Body of pancreas (tissue), 4 donors: ENCODE measurements at regions not wholly inside any gene's neighbourhood (a gene's known extent, or its start where the extent isn't known, plus 50 kb on each side); places are given as distances from the start of the nearest gene placed in this dataset.
A peak's percentile ranks its signal among the peaks of the same experiment; 100 is the strongest.

Experiments
- ATAC-seq: fragments of 150-250 bp; one replicate; pipeline ENCODE4 v1.9.1; 2016
- DNase-seq, 4 donors: peaks; one replicate each; pipeline ENCODE4 v3.0.0-alpha.2; 2019
- H3K27ac ChIP-seq, 4 donors: fragments of 200-600 bp; sonication (generic); 1 replicate in 3 of 4; 2 replicates in 1 of 4; pipeline versions ENCODE4 v1.5.1 to v1.6.1; 2016 to 2019; ENCODE audit warnings: mild to moderate bottlenecking in 1 of 4, mixed read lengths in 1 of 4, moderate library complexity in 1 of 4
- H3K27me3 ChIP-seq, 2 donors: fragments of 200-600 bp; sonication (generic); one replicate each; pipeline ENCODE4 v1.6.0; 2016; ENCODE audit warnings: mild to moderate bottlenecking in 1 of 2
- H3K36me3 ChIP-seq, 2 donors: fragments of 200-600 bp; sonication (generic); replicated peaks in 1 of 2; 2 replicates each; pipeline ENCODE4 v1.5.1; 2016; ENCODE audit warnings: low read depth in 2 of 2; ENCODE audit not compliant: insufficient read depth in 1 of 2
- H3K4me1 ChIP-seq: fragments of 200-600 bp; sonication (generic); one replicate; pipeline ENCODE4 v1.6.0; 2016
- H3K4me3 ChIP-seq, 2 donors: fragments of 200-600 bp; sonication (generic); 1 replicate in 1 of 2; 2 replicates in 1 of 2; pipeline ENCODE4 v1.5.1; 2016 to 2019
- H3K9me3 ChIP-seq, 3 donors: fragments of 200-600 bp; sonication (generic); 1 replicate in 2 of 3; 2 replicates in 1 of 3; pipeline ENCODE4 v1.5.1; 2016
- POLR2A ChIP-seq, 3 donors: fragments of 450-650 bp; IDR thresholded peaks; one replicate each; pipeline ENCODE4 v1.6.1; 2016; ENCODE audit warnings: antibody characterized with exemption in 3 of 3, mild to moderate bottlenecking in 2 of 3
- WGBS, 2 donors: methylation state at CpG; one replicate each; pipeline ENCODE4 v1.1.5; 2017; 5-methylcytosine and 5-hydroxymethylcytosine counted together
- intact Hi-C: fragments of 100-400 bp; cut with DNase I; formaldehyde crosslinking; loops from one replicate; pipeline ENCODE4 v1.15.1; 2023
- TF ChIP-seq, protein P1 (sequence below), 7 experiments: fragments of 450-650 bp in 4 of 7; fragments of 200-600 bp in 3 of 7; sonication (generic) in 3 of 7; IDR thresholded peaks; one replicate each; pipeline ENCODE4 v1.5.1; 2016 to 2019; ENCODE audit warnings: antibody characterized with exemption in 7 of 7

- 1 to 3% methylated on average over 9 to 12 of the region's 12 CpGs for WGBS, 2 donors
- H3K4me3 ChIP-seq = no peak overlapping the region
Measured at GRCh38 chr9:89999534-90000370, 394.9 kb downstream of the GADD45G start.

DNA sequence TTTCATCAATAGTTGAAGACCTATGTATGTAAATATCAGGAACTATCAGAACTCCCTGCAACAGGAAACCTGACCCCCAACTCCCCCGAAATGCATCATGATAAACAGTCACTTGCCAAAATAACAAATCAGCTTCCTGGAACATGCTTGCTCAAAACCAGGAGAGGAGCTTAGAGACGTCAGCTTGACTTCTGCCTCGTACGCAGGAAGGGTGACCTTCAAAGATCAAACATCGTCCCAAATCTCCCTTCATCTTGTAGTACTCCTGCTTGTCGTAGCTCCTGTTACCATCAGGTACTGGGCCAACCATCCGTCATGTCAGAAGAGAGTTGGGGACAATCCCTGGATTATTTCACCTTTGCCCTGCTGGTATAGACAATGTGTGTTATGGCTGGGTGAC is 396.1 kb downstream of the GADD45G start:
- Histone ChIP-seq H3K36me3 (no peaks in the 10 kb centered on the region), H3K27ac (peak overlapping the region in 3 of 4 donors; percentile 92 to 95 (median 93)), H3K27me3 (no peaks in the 10 kb centered on the region), H3K4me3 (no peak overlapping the region), H3K4me1 (peaks cover 50% of the 10 kb centered on the region), H3K9me3 (no peaks in the 10 kb centered on the region)
- ATAC-seq (no peak), DNase-seq (no peak)
- 8 to 26% methylated on average over 7 of the region's 7 CpGs for WGBS, 2 donors
- TF ChIP-seq POLR2A (IDR thresholded peaks at IDR 0.05) = no peak
- TF ChIP-seq, protein P1, sequence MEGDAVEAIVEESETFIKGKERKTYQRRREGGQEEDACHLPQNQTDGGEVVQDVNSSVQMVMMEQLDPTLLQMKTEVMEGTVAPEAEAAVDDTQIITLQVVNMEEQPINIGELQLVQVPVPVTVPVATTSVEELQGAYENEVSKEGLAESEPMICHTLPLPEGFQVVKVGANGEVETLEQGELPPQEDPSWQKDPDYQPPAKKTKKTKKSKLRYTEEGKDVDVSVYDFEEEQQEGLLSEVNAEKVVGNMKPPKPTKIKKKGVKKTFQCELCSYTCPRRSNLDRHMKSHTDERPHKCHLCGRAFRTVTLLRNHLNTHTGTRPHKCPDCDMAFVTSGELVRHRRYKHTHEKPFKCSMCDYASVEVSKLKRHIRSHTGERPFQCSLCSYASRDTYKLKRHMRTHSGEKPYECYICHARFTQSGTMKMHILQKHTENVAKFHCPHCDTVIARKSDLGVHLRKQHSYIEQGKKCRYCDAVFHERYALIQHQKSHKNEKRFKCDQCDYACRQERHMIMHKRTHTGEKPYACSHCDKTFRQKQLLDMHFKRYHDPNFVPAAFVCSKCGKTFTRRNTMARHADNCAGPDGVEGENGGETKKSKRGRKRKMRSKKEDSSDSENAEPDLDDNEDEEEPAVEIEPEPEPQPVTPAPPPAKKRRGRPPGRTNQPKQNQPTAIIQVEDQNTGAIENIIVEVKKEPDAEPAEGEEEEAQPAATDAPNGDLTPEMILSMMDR (IDR thresholded peaks at IDR 0.05) = no peak
- intact Hi-C loops = no loop called here

More at GRCh38 chr9:89999534-90000370, 394.9 kb downstream of the GADD45G start:
- peak overlapping the region; percentile 92 to 95 (median 94) for H3K27ac ChIP-seq
- ATAC-seq (peak; percentile 90), DNase-seq (peak; percentile 89 to 95 (median 94))
- H3K36me3 ChIP-seq = no peaks in the 10 kb centered on the region
- H3K9me3 ChIP-seq = no peaks in the 10 kb centered on the region
- peaks cover 53% of the 10 kb centered on the region for H3K4me1 ChIP-seq
- H3K27me3 ChIP-seq = no peaks in the 10 kb centered on the region
- intact Hi-C loops = loop anchor here (5.0 to 10.0 kb wide), 2 partner anchors 103 to 375 kb away; no protein-coding TSS in a partner anchor
- peak in 2 of 3 donors; percentile 57 to 60 for TF ChIP-seq POLR2A (IDR thresholded peaks at IDR 0.05)
- TF ChIP-seq, protein P1 (IDR thresholded peaks at IDR 0.05) = no peak

- H3K36me3 ChIP-seq = no peaks in the 10 kb centered on the region
- intact Hi-C loops = no loop called here
- H3K4me1 ChIP-seq = peaks cover 50% of the 10 kb centered on the region
- DNase-seq (no peak), ATAC-seq (no peak)
- no peak overlapping the region for H3K4me3 ChIP-seq
- no peaks in the 10 kb centered on the region for H3K27me3 ChIP-seq
- WGBS, 2 donors = 72 to 84% methylated on average over 7 of the region's 7 CpGs
- peak overlapping the region in 2 of 4 donors; percentile 29 to 93 for H3K27ac ChIP-seq
- TF ChIP-seq POLR2A (IDR thresholded peaks at IDR 0.05) = no peak
- TF ChIP-seq, protein P1 (IDR thresholded peaks at IDR 0.05) = no peak
- H3K9me3 ChIP-seq = no peaks in the 10 kb centered on the region
Measured at GRCh38 chr9:90001747-90002146, 396.9 kb downstream of the GADD45G start.

DNA sequence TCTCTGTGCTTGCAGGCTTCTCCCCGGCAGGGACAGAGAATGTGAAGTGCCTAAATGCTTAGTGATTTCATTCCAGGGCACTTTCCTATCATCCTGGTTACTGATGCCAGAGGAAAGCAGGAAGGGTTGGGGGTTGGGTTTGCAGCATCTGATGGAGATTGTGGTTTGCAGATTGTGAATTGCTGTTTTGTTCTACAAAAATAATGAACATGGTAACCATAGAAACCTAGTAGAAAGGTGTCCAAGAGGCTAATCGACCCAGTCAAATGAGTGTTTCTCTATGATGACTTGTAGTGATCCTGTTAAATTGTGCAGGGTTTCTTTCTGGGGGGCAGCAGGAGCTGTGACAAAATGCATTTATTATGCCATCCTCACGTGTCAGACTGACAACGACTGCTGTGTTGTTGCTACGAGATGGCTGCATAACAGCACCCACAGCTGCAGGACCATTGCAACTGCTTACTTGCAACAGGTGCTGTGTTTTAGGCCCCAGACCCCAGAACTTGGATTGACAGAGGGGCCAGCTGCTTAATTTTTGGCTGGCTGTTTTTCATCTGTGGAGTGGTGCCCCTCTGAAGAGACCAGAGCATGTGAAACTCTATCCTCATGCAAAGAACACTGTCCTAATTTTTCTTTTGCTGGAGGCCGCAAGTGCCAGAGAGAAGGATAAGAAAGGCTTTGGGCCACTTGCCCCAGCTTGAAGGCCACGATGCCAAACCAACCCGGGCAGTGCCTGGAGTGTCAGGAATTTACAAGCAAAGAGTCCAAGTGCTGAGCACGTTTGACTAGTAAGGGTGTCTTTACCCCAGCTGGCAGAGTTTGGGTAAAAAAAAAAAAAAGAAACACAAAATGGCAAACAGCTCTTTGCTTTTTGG is 397.8 kb downstream of the GADD45G start:
- 31 to 38% methylated on average over 9 of the region's 9 CpGs for WGBS, 2 donors
- TF ChIP-seq, protein P1 (IDR thresholded peaks at IDR 0.05) = no peak
- TF ChIP-seq POLR2A (IDR thresholded peaks at IDR 0.05) = no peak
- Histone ChIP-seq H3K27ac (peak overlapping the region in 1 of 4 donors; percentile 42), H3K36me3 (no peaks in the 10 kb centered on the region), H3K27me3 (no peaks in the 10 kb centered on the region), H3K4me3 (no peak overlapping the region), H3K4me1 (peaks cover 50% of the 10 kb centered on the region), H3K9me3 (no peaks in the 10 kb centered on the region)
- DNase-seq (peak in 2 of 4 donors; percentile 28 to 43), ATAC-seq (no peak)
- intact Hi-C loops = no loop called here
